ENCODE measurements at regions not wholly inside any gene's neighbourhood (a gene's known extent, or its start where the extent isn't known, plus 50 kb on each side); places are given as distances from the start of the nearest gene placed in this dataset.

GRCh38 chr16:72704746-72705372 is 343.1 kb downstream of the ZFHX3 start:
- TF ChIP-seq CTCF (conservative IDR thresholded peaks at IDR 0.05 in 1 of 2, IDR thresholded peaks at IDR 0.05 in 1 of 2; ENCODE audit: low read depth in 1 of 2, low read length in 2 of 2) = no peak
- no peak for TF ChIP-seq EZH2 (IDR thresholded peaks at IDR 0.05; ENCODE audit: low read length, missing control alignments)
- no peaks in the 10 kb centered on the region for H3K27me3 ChIP-seq (ENCODE audit: control insufficient read depth, insufficient read depth, low read length)
- H4K20me1 ChIP-seq (ENCODE audit: control insufficient read depth, extremely low read depth, insufficient read depth, low read length) = no peaks in the 10 kb centered on the region

GRCh38 chr16:72689851-72690250 is 358.1 kb downstream of the ZFHX3 start:
- no peaks in the 10 kb centered on the region for H3K36me3 ChIP-seq (ENCODE audit: control insufficient read depth, insufficient read depth, low read length)
- TF ChIP-seq CTCF (conservative IDR thresholded peaks at IDR 0.05 in 1 of 2, IDR thresholded peaks at IDR 0.05 in 1 of 2; ENCODE audit: low read depth in 1 of 2, low read length in 2 of 2) (peak in 1 of 2 donors; percentile 10), EZH2 (IDR thresholded peaks at IDR 0.05; ENCODE audit: low read length, missing control alignments) (no peak)
- DNase-seq (ENCODE audit: low read depth in 2 of 2) = peak in 1 of 2 donors; percentile 25
- H3K27ac ChIP-seq (ENCODE audit: insufficient read depth, low read length) = no peak overlapping the region
- H3K4me2 ChIP-seq (ENCODE audit: extremely low read depth, insufficient read depth, low read length) = no peak overlapping the region
- no peaks in the 10 kb centered on the region for H3K9me3 ChIP-seq (ENCODE audit: control insufficient read depth, insufficient read depth, low read depth, low read length)
- H3K4me1 ChIP-seq (ENCODE audit: control insufficient read depth, extremely low read depth, insufficient read depth, low read length) = no peaks in the 10 kb centered on the region
- H3K9ac ChIP-seq (ENCODE audit: insufficient read depth, low read length) = no peak overlapping the region
- H4K20me1 ChIP-seq (ENCODE audit: control insufficient read depth, extremely low read depth, insufficient read depth, low read length) = no peaks in the 10 kb centered on the region
- no peak overlapping the region for H2AFZ ChIP-seq (ENCODE audit: low read length)
- no peaks in the 10 kb centered on the region for H3K27me3 ChIP-seq (ENCODE audit: control insufficient read depth, insufficient read depth, low read length)
- H3K79me2 ChIP-seq (ENCODE audit: control insufficient read depth, insufficient read depth, low read length) = no peaks in the 10 kb centered on the region
- no peak overlapping the region for H3K4me3 ChIP-seq (replicated peaks in 1 of 4; ENCODE audit: control extremely low read depth in 1 of 4, insufficient read depth in 1 of 4, low read depth in 3 of 4, low read length in 4 of 4)

More at GRCh38 chr16:72704746-72705372, 343.1 kb downstream of the ZFHX3 start:
- H3K9ac ChIP-seq (ENCODE audit: insufficient read depth, low read length) = no peak overlapping the region
- DNase-seq (ENCODE audit: low read depth in 2 of 2) = no peak
- no peak overlapping the region for H2AFZ ChIP-seq (ENCODE audit: low read length)
- H3K4me2 ChIP-seq (ENCODE audit: extremely low read depth, insufficient read depth, low read length) = no peak overlapping the region
- no peaks in the 10 kb centered on the region for H3K36me3 ChIP-seq (ENCODE audit: control insufficient read depth, insufficient read depth, low read length)
- H3K79me2 ChIP-seq (ENCODE audit: control insufficient read depth, insufficient read depth, low read length) = no peaks in the 10 kb centered on the region
- no peaks in the 10 kb centered on the region for H3K4me1 ChIP-seq (ENCODE audit: control insufficient read depth, extremely low read depth, insufficient read depth, low read length)
- no peaks in the 10 kb centered on the region for H3K9me3 ChIP-seq (ENCODE audit: control insufficient read depth, insufficient read depth, low read depth, low read length)
- H3K4me3 ChIP-seq (replicated peaks in 1 of 4; ENCODE audit: control extremely low read depth in 1 of 4, insufficient read depth in 1 of 4, low read depth in 3 of 4, low read length in 4 of 4) = no peak overlapping the region
- no peak overlapping the region for H3K27ac ChIP-seq (ENCODE audit: insufficient read depth, low read length)

- Histone ChIP-seq H3K27me3 (ENCODE audit: control insufficient read depth, insufficient read depth, low read length) (no peaks in the 10 kb centered on the region), H3K9ac (ENCODE audit: insufficient read depth, low read length) (no peak overlapping the region), H3K27ac (ENCODE audit: insufficient read depth, low read length) (no peak overlapping the region), H3K4me2 (ENCODE audit: extremely low read depth, insufficient read depth, low read length) (no peak overlapping the region), H2AFZ (ENCODE audit: low read length) (no peak overlapping the region), H3K79me2 (ENCODE audit: control insufficient read depth, insufficient read depth, low read length) (no peaks in the 10 kb centered on the region), H3K4me1 (ENCODE audit: control insufficient read depth, extremely low read depth, insufficient read depth, low read length) (no peaks in the 10 kb centered on the region), H4K20me1 (ENCODE audit: control insufficient read depth, extremely low read depth, insufficient read depth, low read length) (no peaks in the 10 kb centered on the region), H3K4me3 (replicated peaks in 1 of 4; ENCODE audit: control extremely low read depth in 1 of 4, insufficient read depth in 1 of 4, low read depth in 3 of 4, low read length in 4 of 4) (no peak overlapping the region), H3K36me3 (ENCODE audit: control insufficient read depth, insufficient read depth, low read length) (no peaks in the 10 kb centered on the region), H3K9me3 (ENCODE audit: control insufficient read depth, insufficient read depth, low read depth, low read length) (no peaks in the 10 kb centered on the region)
- no peak for TF ChIP-seq CTCF (conservative IDR thresholded peaks at IDR 0.05 in 1 of 2, IDR thresholded peaks at IDR 0.05 in 1 of 2; ENCODE audit: low read depth in 1 of 2, low read length in 2 of 2)
- TF ChIP-seq EZH2 (IDR thresholded peaks at IDR 0.05; ENCODE audit: low read length, missing control alignments) = no peak
- no peak for DNase-seq (ENCODE audit: low read depth in 2 of 2)
These were observed 367.2 kb downstream of the ZFHX3 start for GRCh38 chr16:72680732-72681131.

All from fibroblast of lung (primary cell).